HCT116 (cell line): ENCODE measurements at regions not wholly inside any gene's neighbourhood (a gene's known extent, or its start where the extent isn't known, plus 50 kb on each side); places are given as distances from the start of the nearest gene placed in this dataset.
A peak's percentile ranks its signal among the peaks of the same experiment; 100 is the strongest.

Experiments used
- ATAC-seq: fragments of 200-7000 bp; cut with Tn5 transposase; 2 replicates; pipeline ENCODE4 v1.9.1; 2020; ENCODE audit warnings: mild to moderate bottlenecking, moderate library complexity
- BruUV-seq: library from RNA; stranded (reverse); fragments of 400-500 nt; replicated peaks from 2 replicates; lab custom pipeline; 2021; lab: Mats Ljungman, UMichigan
- CTCF ChIA-PET: fragments of 300-600 bp; sonication (Branson Sonifier 250); formaldehyde crosslinking; loops from one replicate; lab custom pipeline; 2021; ENCODE audit warnings: antibody characterized with exemption; lab: Charles Lee
- POLR2A ChIA-PET: fragments of 300-600, 350-600 bp; sonication (Branson Sonifier 250); formaldehyde crosslinking; loops from one replicate; lab custom pipeline; 2021; ENCODE audit warnings: antibody characterized with exemption; lab: Charles Lee
- RAD21 ChIA-PET, 2 experiments: fragments of 300-600 bp; sonication (Branson Sonifier 250); formaldehyde crosslinking; loops; one replicate each; lab custom pipeline; 2023; ENCODE audit warnings: low total read pairs in 2 of 2; ENCODE audit not compliant: uncharacterized antibody in 2 of 2, unreplicated experiment in 2 of 2, low non-redundant PET in 1 of 2; lab: Charles Lee
- DNase-seq: peaks from one replicate; pipeline ENCODE4 v3.0.0-alpha.2; 2010; ENCODE audit warnings: low read depth, low spot score
- H2AFZ ChIP-seq: fragments of 200-600 bp; shearing (Covaris generic), sonication (generic); 2 replicates; pipeline ENCODE4 v1.6.1; 2017; ENCODE audit warnings: low read depth, mixed run types, mixed read lengths, antibody characterized with exemption, low read length; ENCODE audit not compliant: poor library complexity, severe bottlenecking
- H3K27ac ChIP-seq: 2 replicates; pipeline ENCODE4 v1.5.1; 2012; ENCODE audit warnings: low read depth, low read length
- H3K27me3 ChIP-seq: fragments of 200-600 bp; sonication (generic); 2 replicates; pipeline ENCODE4 v1.6.1; 2016; ENCODE audit warnings: mixed run types, low read length, mixed read lengths; ENCODE audit not compliant: insufficient read depth
- H3K36me3 ChIP-seq, 2 experiments: fragments of 200-500 bp in 1 of 2; fragments of 200-600 bp in 1 of 2; sonication (Bioruptor generic) in 1 of 2; sonication (generic) in 1 of 2; 2 replicates each; pipeline versions ENCODE4 v1.5.1 to v1.6.1; 2014 to 2016; ENCODE audit warnings: low read length in 2 of 2, inconsistent platforms in 1 of 2, mixed read lengths in 1 of 2, mixed run types in 1 of 2; ENCODE audit not compliant: insufficient read depth in 2 of 2, control insufficient read depth in 1 of 2
- H3K4me1 ChIP-seq, 2 experiments: fragments of 200-600 bp in 1 of 2; sonication (generic) in 1 of 2; 2 replicates each; pipeline versions ENCODE4 v1.5.1 to v1.6.1; 2012 to 2017; ENCODE audit warnings: low read length in 2 of 2, inconsistent platforms in 1 of 2, mild to moderate bottlenecking in 1 of 2, mixed read lengths in 1 of 2, mixed run types in 1 of 2, moderate library complexity in 1 of 2; ENCODE audit not compliant: insufficient read depth in 2 of 2, control insufficient read depth in 1 of 2
- H3K4me2 ChIP-seq: fragments of 200-600 bp; sonication (generic); 2 replicates; pipeline ENCODE4 v1.6.1; 2017; ENCODE audit warnings: mixed run types, low read length, mixed read lengths
- H3K4me3 ChIP-seq, 2 experiments: fragments of 200-600 bp in 1 of 2; sonication (generic) in 1 of 2; replicated peaks in 1 of 2; 2 replicates each; pipeline ENCODE4 v1.5.1; 2011 to 2016; ENCODE audit warnings: low read length in 2 of 2, control low read depth in 1 of 2, low read depth in 1 of 2, mild to moderate bottlenecking in 1 of 2, mixed read lengths in 1 of 2, mixed run types in 1 of 2
- H3K79me2 ChIP-seq: fragments of 200-600 bp; sonication (generic); 2 replicates; pipeline ENCODE4 v1.6.1; 2017; ENCODE audit warnings: mild to moderate bottlenecking, mixed run types, low read length, moderate library complexity, mixed read lengths; ENCODE audit not compliant: insufficient read depth
- H3K9ac ChIP-seq: fragments of 200-600 bp; sonication (generic); 2 replicates; pipeline ENCODE4 v1.6.1; 2016; ENCODE audit warnings: low read length, mixed read lengths
- H3K9me2 ChIP-seq: fragments of 200-600 bp; sonication (generic), shearing (Covaris generic); 2 replicates; pipeline ENCODE4 v1.6.1; 2017; ENCODE audit warnings: mixed run types, mild to moderate bottlenecking, moderate library complexity; ENCODE audit not compliant: insufficient read depth
- H3K9me3 ChIP-seq, 2 experiments: fragments of 200-500 bp in 1 of 2; fragments of 200-600 bp in 1 of 2; sonication (Bioruptor generic) in 1 of 2; sonication (generic) in 1 of 2; 2 replicates each; pipeline ENCODE4 v1.6.1; 2014 to 2017; ENCODE audit warnings: low read length in 2 of 2, mixed read lengths in 2 of 2, inconsistent platforms in 1 of 2, low read depth in 1 of 2, mild to moderate bottlenecking in 1 of 2, mixed run types in 1 of 2, moderate library complexity in 1 of 2; ENCODE audit not compliant: control insufficient read depth in 1 of 2, insufficient read depth in 1 of 2
- H4K20me1 ChIP-seq: fragments of 200-600 bp; sonication (generic), shearing (Covaris generic); 2 replicates; pipeline ENCODE4 v1.6.1; 2017; ENCODE audit warnings: mixed run types, mild to moderate bottlenecking, moderate library complexity; ENCODE audit not compliant: insufficient read depth
- ATF3 ChIP-seq: IDR thresholded peaks from 2 replicates; pipeline ENCODE4 v1.6.1; 2012
- CBX3 ChIP-seq: IDR thresholded peaks from 2 replicates; pipeline ENCODE4 v1.6.1; 2012; ENCODE audit warnings: low read depth
- CTCF ChIP-seq, 3 experiments: fragments of 200-600 bp in 1 of 3; sonication (generic) in 1 of 3; IDR thresholded peaks in 2 of 3; conservative IDR thresholded peaks in 1 of 3; 2 replicates each; pipeline ENCODE4 v1.5.1; 2012 to 2017; ENCODE audit warnings: low read depth in 2 of 3, low read length in 2 of 3, antibody characterized with exemption in 1 of 3, borderline replicate concordance in 1 of 3, control low read depth in 1 of 3, mild to moderate bottlenecking in 1 of 3, mixed read lengths in 1 of 3, mixed run types in 1 of 3, moderate library complexity in 1 of 3; ENCODE audit not compliant: insufficient read depth in 1 of 3
- EZH2 ChIP-seq: fragments of 200-600 bp; sonication (generic); IDR thresholded peaks from 2 replicates; pipeline ENCODE4 v1.6.1; 2017; ENCODE audit warnings: antibody characterized with exemption, mixed run types
- EZH2phosphoT487 ChIP-seq: fragments of 200-600 bp; IDR thresholded peaks from 2 replicates; pipeline ENCODE4 v1.6.1; 2018; ENCODE audit warnings: antibody characterized with exemption, borderline replicate concordance
- FOSL1 ChIP-seq: IDR thresholded peaks from 2 replicates; pipeline ENCODE4 v1.6.1; 2012; ENCODE audit warnings: low read depth
- JUND ChIP-seq: IDR thresholded peaks from 2 replicates; pipeline ENCODE4 v1.6.1; 2012
- MAX ChIP-seq: IDR thresholded peaks from 2 replicates; pipeline ENCODE4 v1.6.1; 2012
- RAD21 ChIP-seq: IDR thresholded peaks from 2 replicates; pipeline ENCODE4 v1.6.1; 2012; ENCODE audit warnings: low read depth, mild to moderate bottlenecking
- REST ChIP-seq: IDR thresholded peaks from 2 replicates; pipeline ENCODE4 v1.6.1; 2012; ENCODE audit warnings: low read depth
- SRF ChIP-seq: IDR thresholded peaks from 2 replicates; pipeline ENCODE4 v1.6.1; 2012; ENCODE audit warnings: low read depth
- YY1 ChIP-seq: IDR thresholded peaks from 2 replicates; pipeline ENCODE4 v1.6.1; 2011; ENCODE audit warnings: low read length, low read depth, moderate library complexity, mild to moderate bottlenecking; ENCODE audit not compliant: insufficient replicate concordance; ENCODE audit errors: extremely low read depth
- intact Hi-C: fragments of 100-400 bp; cut with micrococcal nuclease; formaldehyde crosslinking; loops from 2 replicates; pipeline ENCODE4 v1.10.0; 2022

- RAD21 ChIA-PET, result interaction anchor here in 1 of 2 experiments (0.7 kb wide), 1 partner anchor 70 kb away, joined by 3 read pairs; no protein-coding TSS in a partner anchor
- TF ChIP-seq CTCF (IDR thresholded peaks at IDR 0.05 in 2 of 3, conservative IDR thresholded peaks at IDR 0.05 in 1 of 3; ENCODE audit: borderline replicate concordance in 1 of 3, insufficient read depth in 1 of 3, low read depth in 2 of 3, low read length in 2 of 3) (peak; percentile 30 to 84 (median 46)), EZH2 (no peak), FOSL1 (no peak), RAD21 (peak; percentile 37; the same call in 1 of the 2 replicates), ATF3 (no peak), CBX3 (no peak), SRF (no peak)
- no peaks in the 10 kb centered on the region for H4K20me1 ChIP-seq
- no peaks in the 10 kb centered on the region for H3K36me3 ChIP-seq
- no peaks in the 10 kb centered on the region for H3K4me1 ChIP-seq
- H3K9ac ChIP-seq, result no peak overlapping the region
- DNase-seq, result peak; percentile 4
- intact Hi-C loops, result no loop called here
- peaks cover 4% of the 10 kb centered on the region; the same call in 1 of the 2 replicates for H3K27me3 ChIP-seq
- no peak overlapping the region for H2AFZ ChIP-seq
- no peak overlapping the region for H3K4me2 ChIP-seq
- no peaks in the 10 kb centered on the region for H3K9me3 ChIP-seq
- no peaks in the 10 kb centered on the region for H3K79me2 ChIP-seq
- POLR2A ChIA-PET, result no interaction called here
- H3K27ac ChIP-seq, result no peak overlapping the region
- H3K9me2 ChIP-seq, result no peaks in the 10 kb centered on the region
- BruUV-seq, result no TSS peak
- no peak overlapping the region for H3K4me3 ChIP-seq
- peak; percentile 89 for ATAC-seq
- CTCF ChIA-PET, result interaction anchor here (0.6 to 1.7 kb wide), 3 partner anchors 19 to 335 kb away, joined by 3 to 10 read pairs (median 4); no protein-coding TSS in a partner anchor
Observed at GRCh38 chr7:4561795-4562194, 120.3 kb upstream of the FOXK1 start.

GRCh38 chr7:4566714-4567113 is 115.4 kb upstream of the FOXK1 start:
- no peaks in the 10 kb centered on the region for H4K20me1 ChIP-seq
- H3K9me2 ChIP-seq, result no peaks in the 10 kb centered on the region
- ATAC-seq, result no peak
- intact Hi-C loops, result no loop called here
- H3K79me2 ChIP-seq, result no peaks in the 10 kb centered on the region
- peaks cover 4% of the 10 kb centered on the region; the same call in 1 of the 2 replicates for H3K27me3 ChIP-seq
- H3K4me2 ChIP-seq, result no peak overlapping the region
- ChIA-PET CTCF (no interaction called here), POLR2A (no interaction called here), RAD21 (no interaction called here)
- no peak overlapping the region for H3K4me3 ChIP-seq
- H3K36me3 ChIP-seq, result no peaks in the 10 kb centered on the region
- no peak for TF ChIP-seq EZH2
- no peak for TF ChIP-seq JUND
- no peak for TF ChIP-seq REST
- no peak for TF ChIP-seq MAX
- TF ChIP-seq EZH2phosphoT487, result no peak
- TF ChIP-seq YY1, result no peak
- no peaks in the 10 kb centered on the region for H3K4me1 ChIP-seq
- DNase-seq, result no peak
- no peaks in the 10 kb centered on the region for H3K9me3 ChIP-seq
- H2AFZ ChIP-seq, result no peak overlapping the region
- H3K9ac ChIP-seq, result no peak overlapping the region
- BruUV-seq, result no TSS peak
- no peak overlapping the region for H3K27ac ChIP-seq
